HG02763 (cell line): ENCODE measurements at regions not wholly inside any gene's neighbourhood (a gene's known extent, or its start where the extent isn't known, plus 50 kb on each side); places are given as distances from the start of the nearest gene placed in this dataset.
"Not testable (repeated sequence)": the region's sequence is repeated elsewhere in the genome, so short reads cannot be mapped to it uniquely, and the experiment has no call there.

Experiments
- ATAC-seq: cut with Tn5 transposase; IDR thresholded peaks from one replicate; pipeline ENCODE4 v1.9.1; 2021; ENCODE audit warnings: mild to moderate bottlenecking, moderate library complexity; ENCODE audit not compliant: unreplicated experiment

DNA sequence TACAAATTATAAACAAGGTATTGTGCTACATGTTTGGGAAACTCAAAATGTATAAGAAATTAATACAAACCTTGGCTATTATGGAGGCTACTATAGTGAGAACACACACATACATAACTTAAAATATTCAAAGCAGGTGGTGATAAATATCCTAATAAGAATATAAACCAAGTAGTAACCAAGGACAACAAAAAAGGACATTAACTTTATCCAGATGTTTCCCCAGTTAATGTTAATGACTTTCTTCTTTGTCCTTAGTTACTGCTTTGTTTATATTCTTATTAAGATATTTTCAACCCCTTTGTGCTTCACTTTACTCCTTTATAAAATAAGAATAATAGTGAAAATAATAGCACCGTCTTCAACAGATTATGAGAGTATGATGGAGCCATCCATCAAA is 241.6 kb downstream of the CALCRL start:
- no peak for ATAC-seq

DNA sequence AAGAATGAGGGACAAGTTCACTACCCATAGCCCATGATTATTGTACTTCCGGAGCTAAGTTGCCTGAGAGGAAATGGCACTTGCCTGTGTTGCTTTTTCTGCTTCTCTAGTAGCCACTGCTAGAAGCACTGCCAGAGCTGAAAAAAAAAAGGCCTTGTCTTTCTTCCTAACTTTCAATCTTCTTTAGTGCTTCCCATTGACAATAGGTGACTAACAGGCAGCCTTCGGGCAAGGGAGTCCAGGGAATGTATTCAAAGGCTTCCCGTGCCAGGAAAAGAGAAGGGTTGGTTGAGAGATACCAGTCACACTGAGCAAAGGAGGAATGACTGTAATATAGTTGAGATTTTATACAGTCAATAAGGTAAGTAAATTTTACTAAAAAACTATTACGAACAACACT is 242.0 kb downstream of the CALCRL start:
- ATAC-seq, result no peak

DNA sequence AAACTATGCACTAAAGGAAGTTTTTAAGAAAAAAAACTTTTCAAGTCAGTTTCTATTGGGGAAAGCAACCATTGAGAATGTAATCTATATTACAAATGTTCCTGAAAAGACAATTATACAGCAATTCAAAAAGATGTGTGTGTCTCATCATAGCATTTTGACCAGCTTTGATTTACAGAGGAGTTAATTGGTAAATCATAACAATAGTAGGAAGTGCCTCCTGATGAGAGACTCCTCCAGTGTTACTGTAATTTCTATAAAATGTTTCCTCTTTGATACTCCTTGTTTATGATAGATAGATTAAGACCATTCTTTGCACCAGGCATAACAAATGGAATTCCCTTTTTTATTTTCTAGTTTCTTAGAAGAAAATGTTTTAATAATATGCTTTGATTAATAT is 249.9 kb downstream of the CALCRL start:
- ATAC-seq, result no peak

DNA sequence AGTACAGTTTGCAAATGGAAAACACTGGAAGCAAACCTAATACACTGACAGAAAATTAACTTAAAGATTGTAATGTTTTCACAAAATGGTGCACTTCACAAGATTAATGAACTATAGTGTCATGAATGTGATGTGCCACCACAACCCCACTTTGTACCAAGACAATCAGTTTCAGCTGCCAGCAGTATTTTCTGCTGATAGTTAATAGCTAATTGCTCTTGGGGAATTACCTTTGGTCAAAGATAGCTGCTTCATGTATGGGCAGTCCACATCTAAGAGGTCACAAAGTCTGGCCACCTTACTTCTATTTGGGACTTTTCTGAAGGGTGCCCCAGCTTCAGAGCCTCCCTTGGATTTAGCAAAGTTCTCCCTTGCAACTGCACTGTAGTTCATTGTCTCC is 254.0 kb downstream of the CALCRL start:
- peak; percentile 75 for ATAC-seq

DNA sequence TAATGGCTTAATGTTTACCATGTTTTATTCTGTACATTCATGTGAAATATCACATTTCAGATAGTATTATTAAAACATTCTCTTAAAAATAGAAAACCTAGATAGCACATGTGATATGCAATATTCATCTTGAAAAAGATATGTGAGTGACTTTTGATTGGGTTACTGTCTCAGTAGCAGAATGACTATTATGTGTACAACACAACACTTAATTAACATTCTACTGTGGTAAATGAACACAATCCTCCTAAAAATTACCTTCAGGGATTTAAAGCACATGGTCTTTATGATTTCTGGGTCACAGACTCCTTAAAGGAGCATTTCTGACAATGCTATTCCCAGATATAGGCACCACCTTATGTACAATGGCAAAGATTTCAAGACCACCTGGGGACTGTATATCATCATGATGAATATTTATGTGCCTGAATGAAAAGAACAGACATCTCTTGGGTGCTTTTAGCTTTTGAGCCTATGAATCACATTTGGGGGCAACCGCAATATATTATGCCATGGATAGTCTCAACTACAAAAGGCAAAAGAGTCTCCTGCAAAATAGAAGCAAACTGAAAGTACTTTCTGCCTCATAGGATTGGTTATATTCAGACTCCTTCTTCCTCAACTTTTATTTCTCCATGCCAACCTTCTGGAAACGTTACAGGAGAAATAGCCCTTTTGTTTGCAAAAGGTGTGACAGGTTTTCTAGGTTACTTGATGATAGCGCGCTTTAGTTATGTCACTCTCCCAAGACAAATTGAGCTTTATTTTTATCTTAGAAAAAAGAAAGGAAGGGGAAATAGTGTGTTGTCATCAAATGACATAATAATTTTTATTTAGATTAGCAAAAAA is 259.0 kb downstream of the CALCRL start:
- ATAC-seq, result no peak

DNA sequence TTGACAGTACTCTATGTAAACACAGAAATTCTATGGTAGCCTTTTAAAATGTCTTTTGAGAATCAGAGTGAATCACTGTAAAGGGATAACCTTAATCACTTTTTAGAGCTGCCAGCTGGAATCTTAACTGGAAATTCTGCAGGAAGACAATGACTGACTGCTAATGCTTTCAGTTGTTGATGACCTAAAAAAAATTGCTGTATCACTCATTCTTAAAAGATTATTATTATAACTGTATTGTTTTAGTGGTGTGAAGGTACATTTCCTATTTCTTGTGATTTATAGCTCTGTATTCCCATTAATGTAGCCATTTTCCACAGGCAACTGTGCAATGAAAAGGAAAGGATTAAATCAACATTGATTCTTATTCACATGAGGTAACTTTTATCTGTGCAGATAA is 260.5 kb downstream of the CALCRL start:
- ATAC-seq, result no peak

DNA sequence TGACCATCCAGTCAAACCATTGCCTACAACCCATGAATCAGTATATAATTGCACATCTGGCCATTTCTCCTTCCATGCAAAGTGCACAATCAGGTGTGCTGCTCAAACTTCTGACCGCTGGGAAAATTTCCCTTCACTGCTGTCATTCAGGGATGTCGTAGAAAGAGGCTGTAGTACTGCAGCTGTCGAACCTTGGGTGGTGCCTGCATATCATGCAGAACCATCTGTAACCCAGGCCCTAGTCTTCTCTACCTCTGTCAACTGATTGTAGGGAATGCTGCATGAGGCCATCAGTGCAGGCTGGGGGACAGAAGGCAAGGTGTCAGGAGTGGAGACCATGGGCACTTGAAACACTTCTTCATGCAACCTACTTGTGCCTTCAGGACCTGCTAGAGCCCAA is 267.5 kb downstream of the CALCRL start:
- ATAC-seq, result no peak

DNA sequence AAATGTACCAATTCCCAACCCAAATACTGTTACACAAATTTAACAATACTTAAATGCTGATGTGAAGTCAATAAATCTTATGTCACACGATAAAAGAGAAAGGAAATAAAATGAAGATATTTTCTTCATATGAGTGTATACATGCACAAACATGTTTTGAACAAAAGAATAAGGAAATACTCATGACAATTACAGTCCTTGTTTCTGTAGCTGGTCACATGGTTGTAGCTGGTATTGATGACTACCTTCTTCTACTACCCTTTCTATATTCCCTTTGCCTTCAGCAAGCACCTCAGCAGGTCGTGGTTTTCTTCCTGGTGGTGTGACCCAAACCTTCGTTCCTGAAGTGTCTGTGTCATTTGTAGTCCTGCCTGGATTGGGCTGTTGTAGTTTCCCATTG is 269.2 kb downstream of the CALCRL start:
- not testable (repeated sequence) for ATAC-seq

DNA sequence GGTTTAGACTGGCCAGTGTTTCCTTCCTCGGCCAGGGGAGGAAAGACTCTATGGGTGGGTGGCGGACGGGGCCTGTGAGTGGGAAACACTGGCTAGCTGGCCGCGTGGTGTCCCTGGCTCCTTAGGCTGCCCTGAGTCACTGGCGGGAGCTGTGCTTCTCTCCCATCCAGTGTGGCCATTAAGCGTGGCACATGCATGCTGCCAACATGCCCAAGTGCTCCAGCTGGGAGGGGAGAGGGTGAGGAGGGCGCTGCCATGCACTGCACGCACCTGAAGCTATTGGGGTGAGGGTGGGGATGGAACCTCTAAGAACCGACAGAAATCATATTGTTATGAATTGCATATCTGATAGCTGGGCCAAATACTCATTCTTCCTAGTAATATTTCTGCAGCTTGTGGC is 270.8 kb downstream of the CALCRL start:
- no peak for ATAC-seq

DNA sequence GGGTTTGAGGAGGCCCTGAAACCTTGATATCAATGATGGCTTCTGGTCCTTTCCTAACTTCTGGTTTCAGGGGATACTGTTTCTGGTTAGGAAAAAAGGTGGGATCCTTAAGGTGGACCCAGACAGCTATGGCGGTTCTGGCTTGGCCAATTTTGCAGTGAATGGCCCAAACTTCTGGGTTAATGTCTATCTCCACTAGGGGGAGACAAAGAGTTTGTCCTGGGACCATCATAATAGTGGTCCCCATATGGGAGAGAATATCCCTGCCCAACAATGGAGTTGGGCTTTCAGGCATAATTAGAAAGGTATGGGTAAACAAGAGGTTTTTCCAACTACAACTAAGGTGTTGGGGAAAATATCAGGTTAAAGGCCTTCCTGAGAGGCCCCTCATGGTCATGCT is 273.5 kb downstream of the CALCRL start:
- ATAC-seq, result no peak

DNA sequence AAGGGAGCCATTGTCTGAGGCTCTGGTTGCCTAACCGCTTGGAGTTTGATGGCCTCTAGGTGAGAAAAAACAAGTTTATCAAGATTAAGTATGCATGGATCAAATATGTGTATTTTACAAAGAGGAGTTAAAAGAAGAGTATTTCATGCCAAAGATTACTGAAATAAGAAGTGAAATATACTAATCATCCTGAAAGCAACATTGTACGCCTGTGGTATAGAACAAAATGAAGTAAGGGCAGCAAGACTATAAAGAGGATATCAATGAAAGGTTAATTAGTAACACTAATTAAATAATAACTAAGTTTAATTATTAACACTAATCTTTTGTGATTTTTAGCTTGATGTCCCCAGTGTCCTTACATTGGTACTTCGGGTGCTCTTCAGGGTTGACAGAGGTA is 276.7 kb downstream of the CALCRL start:
- no peak for ATAC-seq

DNA sequence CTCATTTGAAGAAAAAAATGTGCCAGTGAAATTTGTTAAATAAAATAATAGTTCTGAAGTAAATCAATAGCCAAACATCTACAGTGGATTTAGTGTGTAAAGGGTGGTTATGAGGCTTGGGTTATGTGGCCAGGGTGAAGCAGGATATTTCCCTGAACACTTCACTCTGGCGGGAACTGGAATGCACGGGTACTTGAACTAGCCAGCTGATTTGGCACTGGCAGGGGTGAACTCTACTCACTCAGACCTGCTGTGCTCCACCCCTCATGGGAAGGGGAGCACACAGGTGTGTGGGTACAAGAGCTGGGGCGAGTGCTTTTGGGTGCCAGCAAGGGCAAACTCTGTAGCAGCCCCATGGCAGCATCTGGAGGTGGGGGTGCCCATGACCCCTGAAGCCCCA is 278.2 kb downstream of the CALCRL start:
- ATAC-seq, result no peak

DNA sequence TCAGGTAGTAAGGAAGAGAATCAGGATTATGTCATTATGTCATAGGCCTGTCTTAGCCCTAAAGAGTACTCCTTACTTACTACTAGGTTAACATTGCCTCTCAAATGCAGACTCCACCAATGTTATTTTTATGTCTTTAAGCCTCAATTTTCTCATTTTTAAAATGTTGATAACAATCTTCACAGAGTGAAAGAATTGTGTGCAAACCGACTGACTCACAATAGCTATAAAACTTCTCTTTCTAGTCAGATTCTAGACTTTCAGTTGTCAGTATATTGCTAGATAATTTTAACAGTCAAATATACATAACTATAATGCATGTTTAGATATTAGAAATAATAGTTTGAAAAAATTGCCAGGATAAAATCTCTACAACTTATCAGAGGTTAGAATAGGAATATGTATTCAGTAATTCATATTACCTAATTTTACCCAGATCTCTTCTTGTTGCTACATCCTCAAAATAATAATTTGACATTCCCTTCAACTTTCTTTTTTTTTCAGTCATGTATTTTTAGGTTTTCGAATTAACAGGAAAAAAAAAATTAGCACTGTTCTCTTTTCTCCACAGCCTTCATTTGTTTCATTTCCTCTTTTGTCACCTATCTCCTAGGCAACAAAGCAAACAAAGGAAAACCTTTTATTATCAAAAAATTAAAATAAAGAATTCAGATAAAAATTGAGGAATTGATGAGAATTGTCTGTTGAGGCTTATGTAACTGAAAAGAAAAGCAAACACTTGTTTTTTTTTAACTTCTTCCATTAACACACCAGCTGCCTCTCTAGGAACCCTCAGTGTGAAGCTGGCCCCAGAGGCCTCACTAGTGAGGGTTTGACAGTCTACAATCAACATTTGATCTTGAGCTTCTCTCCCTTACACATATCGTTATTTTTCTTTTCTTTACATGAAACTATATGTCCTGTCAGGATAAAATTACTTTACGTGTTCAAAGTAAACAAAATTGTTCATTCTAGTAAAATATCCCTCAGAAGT is 279.0 kb downstream of the CALCRL start:
- ATAC-seq, result peak; percentile 73

DNA sequence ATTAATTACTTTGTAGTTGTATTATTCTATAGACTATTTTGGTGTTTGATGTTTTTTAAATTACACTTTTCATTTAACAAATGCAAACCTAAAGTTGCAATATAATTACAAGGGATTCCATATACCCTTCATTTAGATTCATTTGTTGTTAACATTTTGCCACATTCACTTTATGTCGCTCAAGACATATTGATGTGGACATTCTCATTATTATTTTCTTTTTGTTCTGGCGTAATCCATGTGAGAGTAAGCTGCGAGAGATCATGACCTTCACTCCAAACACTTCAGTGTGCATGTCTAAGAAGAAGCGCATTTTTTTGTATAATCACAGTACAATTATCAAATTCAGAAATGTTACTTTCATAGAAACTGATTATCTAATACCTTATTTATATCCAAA is 280.6 kb downstream of the CALCRL start:
- no peak for ATAC-seq

DNA sequence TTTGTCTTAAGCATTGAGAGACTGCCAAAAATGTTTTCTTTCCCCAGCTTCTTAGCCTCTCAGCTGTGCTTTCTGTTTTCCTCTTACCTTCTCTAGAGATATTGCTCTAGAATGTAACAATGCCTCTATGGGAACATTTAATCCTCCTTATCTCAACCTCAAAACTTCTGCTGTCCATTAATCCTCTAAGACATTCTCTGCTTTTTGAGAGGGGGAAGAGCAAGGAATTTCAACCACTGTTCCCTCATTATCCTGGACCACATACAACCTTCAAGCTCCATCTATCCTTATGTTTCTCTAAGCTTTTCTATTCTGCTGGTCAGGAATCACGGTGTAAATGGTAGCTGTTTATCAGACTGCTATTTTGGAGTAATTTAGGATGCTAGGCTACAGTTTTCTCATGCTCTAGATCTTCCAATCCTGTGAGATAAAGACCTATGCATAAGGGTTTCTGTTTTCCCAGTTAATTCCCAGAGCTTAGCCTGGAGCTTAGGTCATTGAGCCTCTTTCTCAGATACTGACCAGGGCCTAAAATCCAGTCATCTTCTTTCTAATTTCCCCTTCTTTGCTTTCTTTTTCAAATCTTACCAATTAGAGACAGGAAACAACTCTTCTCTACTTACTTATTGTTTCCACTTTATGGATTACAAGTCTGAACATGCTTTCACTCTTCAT is 282.0 kb downstream of the CALCRL start:
- ATAC-seq, result no peak

DNA sequence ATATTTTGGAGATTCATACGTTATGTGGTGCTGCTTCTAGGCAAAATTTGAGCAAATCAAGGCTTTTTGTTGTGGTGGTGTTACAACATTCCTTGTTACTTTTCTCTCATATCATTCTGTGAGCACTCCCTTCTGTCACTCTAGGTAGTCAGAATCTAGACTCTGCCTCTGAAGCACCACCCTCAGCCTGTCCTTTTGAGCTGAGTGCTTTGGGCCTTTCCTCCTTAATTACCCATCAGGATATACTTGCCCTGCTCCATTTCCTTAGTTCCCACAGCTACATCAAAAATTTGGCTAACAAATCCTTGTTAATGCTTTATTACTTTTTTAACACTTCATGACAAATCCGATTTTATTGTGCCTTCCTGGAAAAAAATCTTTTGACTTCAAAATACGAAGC is 289.6 kb downstream of the CALCRL start:
- ATAC-seq, result no peak

DNA sequence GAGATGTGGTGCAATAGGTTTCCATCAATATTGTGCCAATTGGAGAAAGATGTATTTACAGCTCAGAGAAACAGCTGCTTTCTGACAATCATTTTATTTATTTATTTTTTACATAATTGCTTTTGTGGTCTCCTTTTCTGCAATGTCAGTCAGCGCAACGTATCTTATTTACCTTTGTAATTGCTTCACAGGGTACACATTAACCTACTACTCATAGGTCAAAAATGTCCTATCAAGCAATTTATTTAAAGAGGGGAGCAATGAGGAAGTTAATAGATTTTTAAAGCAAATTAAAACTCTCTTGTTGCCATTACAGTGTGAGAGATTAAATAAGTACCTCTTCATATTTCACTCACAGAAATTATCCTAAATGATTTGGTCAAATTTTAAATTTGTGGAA is 291.0 kb downstream of the CALCRL start:
- no peak for ATAC-seq

DNA sequence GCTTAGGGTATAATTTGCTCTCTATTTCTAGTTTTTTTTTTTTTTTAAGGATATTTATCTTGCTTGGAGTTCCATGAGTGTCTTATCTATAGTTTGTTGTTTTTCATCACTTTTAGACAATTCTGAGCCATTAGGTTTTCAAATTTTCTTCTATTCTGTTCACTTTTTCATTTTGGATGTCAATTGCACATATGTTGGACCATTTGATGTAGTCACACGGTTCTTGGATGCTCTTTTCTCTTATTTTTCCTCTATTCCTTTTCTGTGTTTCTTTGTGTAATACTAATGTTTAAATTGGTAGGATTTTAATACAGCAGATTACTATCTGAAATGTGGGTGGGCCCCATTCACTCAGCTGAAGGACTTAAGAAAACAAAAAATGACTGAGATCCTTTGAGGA is 292.6 kb downstream of the CALCRL start:
- ATAC-seq, result no peak

DNA sequence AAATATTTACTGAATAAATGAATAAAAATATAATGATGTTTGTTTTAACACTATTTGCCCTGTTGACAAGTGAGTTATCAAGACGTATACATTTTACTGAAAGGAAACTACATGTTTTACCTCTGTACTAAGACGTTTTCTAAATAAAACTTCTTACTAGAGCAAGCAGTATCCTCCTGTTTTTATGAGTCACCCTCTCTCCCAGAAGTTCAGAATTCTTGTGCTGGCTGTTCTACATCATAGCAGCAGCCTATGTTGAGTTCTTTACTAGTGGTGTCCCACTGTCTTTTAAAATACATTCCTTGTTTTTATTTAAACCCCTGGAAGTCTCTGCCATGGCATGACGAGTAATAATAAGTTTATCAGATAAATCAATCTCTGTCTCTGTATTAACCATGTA is 297.4 kb downstream of the CALCRL start:
- ATAC-seq, result no peak

DNA sequence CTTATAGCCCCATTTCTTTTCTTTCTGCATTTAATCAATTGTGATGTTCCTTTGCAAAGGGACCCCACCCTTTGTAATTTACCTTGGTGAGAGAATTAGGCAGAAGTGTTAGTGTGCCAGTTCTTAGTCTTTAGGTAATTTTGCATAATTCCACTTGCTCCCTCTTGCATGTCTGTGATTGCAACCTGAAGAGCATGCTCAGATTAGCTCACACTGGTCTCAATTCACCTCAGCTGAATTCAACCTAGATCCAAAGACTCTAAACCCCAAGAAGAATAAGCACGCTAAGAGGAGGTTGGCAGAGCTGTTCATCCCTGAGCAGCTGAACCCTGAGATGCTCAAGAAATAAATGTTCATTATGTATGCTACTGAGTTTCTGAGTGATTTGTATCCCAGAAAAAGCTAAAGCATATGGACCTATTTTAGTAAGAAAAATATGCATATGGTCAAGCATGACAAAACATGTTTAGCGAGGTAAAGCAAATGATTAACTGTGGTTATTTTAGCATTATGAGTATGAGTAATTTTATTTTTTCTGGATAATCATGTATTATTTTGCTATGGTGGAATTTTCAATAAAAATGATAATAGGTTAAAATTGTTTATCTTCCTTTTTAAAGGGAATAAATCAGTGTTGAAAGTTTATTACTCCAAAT is 299.2 kb upstream of the ZSWIM2 start:
- peak; percentile 61 for ATAC-seq

DNA sequence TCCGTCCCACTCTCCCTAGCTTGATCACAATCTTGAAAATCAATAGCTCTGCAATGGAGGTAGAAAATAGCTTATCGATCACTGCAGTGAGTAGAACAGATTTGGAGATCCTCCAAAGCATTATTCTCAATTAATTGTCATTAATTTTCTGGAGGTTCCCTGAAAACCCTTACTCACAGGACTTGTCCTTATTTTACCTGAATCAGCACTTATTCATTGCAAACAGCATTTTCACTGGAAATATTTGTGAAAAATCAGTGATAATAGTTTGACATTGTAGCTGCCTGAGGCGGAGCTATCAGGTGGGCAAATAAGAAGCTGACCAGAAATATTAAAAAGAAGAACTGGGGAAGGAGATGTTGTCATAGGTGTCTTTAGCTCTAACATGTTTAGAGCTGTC is 294.6 kb upstream of the ZSWIM2 start:
- ATAC-seq, result no peak
